Stimulated activated CD4-positive, alpha-beta T cell treated with anti-CD3 and anti-CD28 coated beads, TNF-alpha, amount 100 ng/mL, for 24 hours (primary cell): ENCODE measurements at regions not wholly inside any gene's neighbourhood (a gene's known extent, or its start where the extent isn't known, plus 50 kb on each side); places are given as distances from the start of the nearest gene placed in this dataset.

Source experiments
- DNase-seq, 3 experiments: peaks; one replicate each; pipeline ENCODE4 v3.0.0-alpha.2; 2020; ENCODE audit warnings: low read depth in 3 of 3

- DNase-seq = no peak
Observed at GRCh38 chr16:65521633-65522328, 399.9 kb upstream of the CDH11 start.

- no peak for DNase-seq
Observed at GRCh38 chr16:65519402-65519801, 397.5 kb upstream of the CDH11 start.

GRCh38 chr16:65515193-65515592 is 393.3 kb upstream of the CDH11 start:
- no peak for DNase-seq

- no peak for DNase-seq
Observed at GRCh38 chr16:65510850-65511249, 389.0 kb upstream of the CDH11 start.

GRCh38 chr16:65510241-65510640 is 388.4 kb upstream of the CDH11 start:
- no peak for DNase-seq

- no peak for DNase-seq
Observed at GRCh38 chr16:65509172-65509571, 387.3 kb upstream of the CDH11 start.

GRCh38 chr16:65500919-65501318 is 379.1 kb upstream of the CDH11 start:
- DNase-seq = no peak

- no peak for DNase-seq
Observed at GRCh38 chr16:65500007-65500406, 378.1 kb upstream of the CDH11 start.

GRCh38 chr16:65499566-65499965 is 377.7 kb upstream of the CDH11 start:
- no peak for DNase-seq

- no peak for DNase-seq
Observed at GRCh38 chr16:65497571-65497970, 375.7 kb upstream of the CDH11 start.

GRCh38 chr16:65495106-65495505 is 373.2 kb upstream of the CDH11 start:
- no peak for DNase-seq

- DNase-seq = no peak
Observed at GRCh38 chr16:65494609-65495008, 372.7 kb upstream of the CDH11 start.

GRCh38 chr16:65494080-65494479 is 372.2 kb upstream of the CDH11 start:
- no peak for DNase-seq

- DNase-seq = no peak
Observed at GRCh38 chr16:65490286-65490685, 368.4 kb upstream of the CDH11 start.

- no peak for DNase-seq
Observed at GRCh38 chr16:65489531-65490023, 367.7 kb upstream of the CDH11 start.

GRCh38 chr16:65487231-65487630 is 365.4 kb upstream of the CDH11 start:
- no peak for DNase-seq

GRCh38 chr16:65481956-65482355 is 360.1 kb upstream of the CDH11 start:
- no peak for DNase-seq

GRCh38 chr16:65480281-65481091 is 358.6 kb upstream of the CDH11 start:
- no peak for DNase-seq

GRCh38 chr16:65476448-65476955 is 354.6 kb upstream of the CDH11 start:
- no peak for DNase-seq

GRCh38 chr16:65473699-65474098 is 351.8 kb upstream of the CDH11 start:
- DNase-seq = no peak

- no peak for DNase-seq
Observed at GRCh38 chr16:65469116-65469515, 347.3 kb upstream of the CDH11 start.

- no peak for DNase-seq
Observed at GRCh38 chr16:65468133-65468532, 346.3 kb upstream of the CDH11 start.
